Upper lobe of left lung (tissue), 4 donors: ENCODE measurements at regions not wholly inside any gene's neighbourhood (a gene's known extent, or its start where the extent isn't known, plus 50 kb on each side); places are given as distances from the start of the nearest gene placed in this dataset.

Source experiments
- CTCF ChIP-seq, 6 experiments: fragments of 450-650 bp in 4 of 6; fragments of 200-600 bp in 2 of 6; sonication (generic) in 2 of 6; IDR thresholded peaks; one replicate each; pipeline ENCODE4 v1.5.1; 2016 to 2019; ENCODE audit warnings: antibody characterized with exemption in 6 of 6
- POLR2A ChIP-seq, 4 donors: fragments of 450-650 bp; IDR thresholded peaks; one replicate each; pipeline ENCODE4 v1.5.1; 2016 to 2017; ENCODE audit warnings: antibody characterized with exemption in 4 of 4, mild to moderate bottlenecking in 2 of 4
- POLR2AphosphoS5 ChIP-seq, 2 donors: sonication (generic); formaldehyde crosslinking; IDR thresholded peaks; one replicate each; pipeline ENCODE4 v1.5.1; 2017; ENCODE audit warnings: antibody characterized with exemption in 2 of 2

DNA sequence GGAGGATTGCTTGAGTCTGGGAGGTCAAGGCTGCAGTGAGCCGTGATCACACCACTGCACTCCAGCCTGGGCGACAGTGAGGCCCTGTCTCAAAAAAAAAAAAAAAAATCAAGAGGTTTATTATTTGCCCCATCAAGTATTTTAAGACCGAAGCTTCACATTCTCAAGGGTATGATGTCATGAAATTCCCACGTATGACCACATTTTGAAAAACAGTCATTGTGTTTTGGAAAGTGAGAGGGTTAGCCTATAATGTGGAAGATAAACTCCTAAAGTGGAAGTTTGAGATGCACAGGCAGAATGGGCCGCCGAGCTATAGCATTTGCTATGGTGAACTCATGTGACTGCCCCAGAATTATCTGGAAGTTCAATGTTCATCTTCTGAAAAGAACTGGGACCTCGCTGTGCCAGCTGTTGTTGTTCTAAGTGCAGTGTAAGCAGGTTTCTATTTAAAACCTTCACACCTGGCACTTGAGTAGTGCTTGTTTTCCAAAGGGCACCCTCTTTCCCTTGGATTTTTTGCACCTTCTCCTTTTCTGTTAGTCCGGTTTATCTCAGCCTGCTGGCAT lies 96.9 kb upstream of the SLC25A33 start:
- TF ChIP-seq CTCF (IDR thresholded peaks at IDR 0.05) (no peak), POLR2A (IDR thresholded peaks at IDR 0.05) (no peak), POLR2AphosphoS5 (IDR thresholded peaks at IDR 0.05) (no peak)
